ENCODE measurements at regions not wholly inside any gene's neighbourhood (a gene's known extent, or its start where the extent isn't known, plus 50 kb on each side); places are given as distances from the start of the nearest gene placed in this dataset.

- TF ChIP-seq CTCF (IDR thresholded peaks at IDR 0.05) (no peak), SIN3A (IDR thresholded peaks at IDR 0.05; ENCODE audit: borderline replicate concordance, insufficient read depth, low read depth, low read length) (no peak), TCF7L2 (IDR thresholded peaks at IDR 0.05; ENCODE audit: low read depth, low read length) (no peak), POLR2AphosphoS5 (IDR thresholded peaks at IDR 0.05; ENCODE audit: low read depth, low read length) (no peak)
Observed at GRCh38 chr6:145489583-145489982, 245.7 kb downstream of the EPM2A start.
